T-helper 2 cell (primary cell): ENCODE measurements at regions not wholly inside any gene's neighbourhood (a gene's known extent, or its start where the extent isn't known, plus 50 kb on each side); places are given as distances from the start of the nearest gene placed in this dataset.

Experiments
- DNase-seq, 5 experiments: peaks; one replicate each; pipeline versions ENCODE4 v3.0.0 to v3.0.0-alpha.2; 2012 to 2022

DNA sequence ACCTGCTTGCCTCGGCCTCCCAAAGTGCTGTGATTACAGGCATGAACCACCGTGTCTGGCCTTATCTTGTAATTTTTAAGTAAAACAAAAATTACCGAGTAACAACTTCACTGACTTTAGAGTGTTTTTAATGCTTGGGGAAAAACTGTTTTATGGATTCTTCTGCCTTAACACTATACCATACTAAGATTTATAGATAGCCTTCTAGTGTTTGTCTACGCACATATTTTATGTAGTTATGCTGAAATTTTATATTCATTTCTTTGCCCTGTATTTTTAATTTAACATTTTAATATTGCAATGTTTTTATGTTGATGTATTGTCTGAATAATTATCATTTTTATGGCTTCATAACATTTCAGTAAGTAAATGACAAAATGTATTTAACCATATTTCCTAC is 96.4 kb upstream of the FTMT start:
- DNase-seq: no peak

DNA sequence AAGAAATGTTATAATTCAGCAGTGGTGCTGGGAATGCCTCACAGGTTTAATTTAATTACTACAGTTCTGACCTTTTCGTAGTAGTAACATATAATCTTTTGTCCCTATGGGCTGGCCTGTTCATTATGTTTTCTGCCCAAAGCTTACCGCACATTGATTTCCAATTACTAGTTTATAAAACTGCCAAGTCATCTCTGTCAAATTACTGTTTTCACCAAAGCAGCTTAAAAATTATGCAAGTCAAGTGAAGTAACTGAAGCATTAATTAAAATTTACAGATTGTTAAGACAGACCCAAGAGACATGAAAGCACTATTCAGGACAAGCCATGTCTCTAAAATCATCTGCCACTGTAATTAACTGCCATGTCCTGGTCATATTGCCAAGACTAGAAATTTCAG is 93.9 kb upstream of the FTMT start:
- no peak for DNase-seq

DNA sequence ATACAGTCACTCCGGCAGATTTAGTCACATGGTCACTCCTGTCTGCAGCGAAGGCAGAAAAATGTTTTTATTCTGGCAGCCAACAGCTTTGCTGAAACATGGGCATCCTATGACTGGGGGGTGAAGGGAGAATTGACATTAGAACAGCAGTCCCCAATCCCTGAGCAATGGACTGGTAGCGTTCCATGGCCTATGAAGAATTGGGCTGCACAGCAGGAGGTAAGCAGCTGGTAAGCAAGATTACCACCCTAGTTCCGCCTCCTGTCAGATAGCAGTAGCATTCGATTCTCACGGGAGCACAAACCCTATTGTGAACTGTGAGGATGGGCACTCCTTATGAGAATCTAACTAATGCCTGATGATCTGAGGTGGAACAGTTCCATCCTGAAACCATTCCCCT is 93.1 kb upstream of the FTMT start:
- no peak for DNase-seq

DNA sequence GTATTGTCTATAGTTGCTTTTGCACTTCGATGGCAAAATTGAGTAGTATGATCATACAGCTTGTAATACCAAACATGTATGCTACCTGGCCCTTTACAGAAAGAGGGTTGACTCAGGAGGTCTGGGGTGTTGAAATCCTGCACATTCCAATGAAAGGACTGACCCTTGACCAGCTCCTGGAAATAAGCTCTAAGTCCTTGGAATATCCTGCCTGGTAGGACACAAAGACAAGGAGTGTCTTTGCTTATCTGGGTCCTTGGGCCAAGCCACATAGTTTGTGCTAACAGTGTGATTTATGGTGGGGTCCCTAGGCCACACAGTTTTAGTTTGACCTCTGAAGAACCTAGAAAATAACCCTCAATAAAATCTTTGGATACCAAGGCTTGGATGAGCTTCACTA is 89.3 kb upstream of the FTMT start:
- no peak for DNase-seq

DNA sequence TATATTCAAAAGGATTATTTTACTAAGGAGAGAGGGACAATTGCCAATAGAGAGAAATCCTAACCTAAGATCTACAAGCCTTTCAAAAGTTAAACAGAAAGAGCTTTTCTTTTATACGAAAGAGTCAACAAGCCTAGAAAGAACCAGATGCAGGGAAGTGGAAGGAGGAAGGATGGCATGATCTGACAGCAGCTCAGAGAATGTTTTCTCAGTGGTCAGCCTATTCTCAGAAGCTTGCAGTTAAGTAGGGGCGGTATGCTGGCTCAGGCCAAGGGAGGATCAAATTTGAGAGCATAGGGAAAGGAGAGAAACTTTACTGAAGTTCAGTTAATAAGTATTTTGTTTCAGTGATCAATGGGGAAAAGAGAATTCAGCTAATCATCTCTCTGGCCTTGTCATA is 88.0 kb upstream of the FTMT start:
- no peak for DNase-seq

DNA sequence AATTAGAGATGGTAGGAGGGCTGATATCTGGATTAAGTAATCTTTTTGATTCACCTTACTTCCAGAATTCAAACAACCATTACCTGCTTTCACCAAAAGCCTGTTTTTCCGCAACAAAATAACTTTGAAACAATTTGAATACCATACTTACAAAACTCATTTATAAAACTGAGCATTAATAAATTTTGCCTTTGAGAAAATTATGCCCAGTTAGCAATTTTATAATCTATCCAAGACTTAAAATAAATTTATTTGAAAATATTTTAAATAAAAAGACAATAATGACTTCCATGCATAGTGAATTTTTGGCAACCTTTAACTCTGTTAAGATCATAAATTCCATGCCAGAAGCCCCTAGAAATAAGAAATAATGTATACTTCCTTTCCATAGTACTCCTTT is 71.3 kb upstream of the FTMT start:
- DNase-seq: no peak

DNA sequence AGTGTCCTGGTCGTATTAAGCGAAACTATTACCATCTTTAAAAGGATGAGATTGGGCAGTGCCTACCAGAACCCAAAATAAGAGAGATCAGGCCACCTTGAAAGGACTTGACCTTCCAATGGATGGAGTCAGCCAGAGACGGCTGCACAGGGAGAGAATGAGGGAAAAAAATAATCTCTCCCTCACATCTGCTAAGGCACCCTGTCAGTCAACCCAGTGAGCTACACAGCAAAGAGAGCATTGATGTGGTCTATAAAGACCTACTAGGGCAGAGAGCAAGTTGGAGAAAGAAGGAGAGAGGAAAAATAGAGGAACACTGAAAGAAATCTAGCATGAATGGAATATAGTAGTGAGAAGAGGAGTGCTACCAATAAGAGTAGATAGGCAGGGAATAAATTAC is 68.0 kb upstream of the FTMT start:
- DNase-seq: no peak

DNA sequence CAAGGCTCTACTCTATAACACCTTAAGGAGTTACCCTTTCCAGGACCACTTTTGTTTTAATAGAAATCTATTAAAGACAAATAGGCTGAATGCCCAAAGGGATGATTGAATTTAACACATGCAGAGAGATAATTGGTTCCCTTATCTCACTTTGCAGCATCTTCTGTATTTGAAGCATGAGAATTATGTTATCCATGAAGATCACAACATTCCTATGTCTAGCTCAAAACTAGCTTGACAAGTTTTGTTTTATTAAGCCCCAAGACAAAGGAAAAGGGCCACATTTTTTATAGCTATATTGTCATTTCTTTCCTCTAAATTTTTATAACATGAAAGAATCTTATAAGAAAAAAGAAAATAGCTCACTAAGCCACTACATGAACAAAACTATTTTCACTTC is 57.9 kb upstream of the FTMT start:
- DNase-seq: no peak

DNA sequence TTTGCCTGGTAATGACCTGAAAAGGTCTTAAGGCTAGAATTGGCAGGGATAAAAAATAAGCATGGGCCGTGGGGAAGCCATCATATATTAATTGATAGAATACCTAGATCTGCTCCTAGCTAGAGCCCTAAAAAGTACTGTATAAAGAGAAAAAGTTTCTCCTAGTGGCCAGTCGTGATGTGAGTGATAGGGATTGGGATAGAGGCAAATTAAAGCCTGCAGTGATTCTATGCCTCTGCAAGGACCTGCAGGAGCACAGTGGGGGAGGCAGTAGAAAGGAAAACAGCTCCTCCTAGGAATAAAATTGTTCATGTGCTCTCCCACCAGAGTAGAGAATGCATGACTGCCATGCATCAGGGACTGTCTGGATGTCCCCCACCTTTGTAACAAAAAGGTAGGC is 56.2 kb upstream of the FTMT start:
- no peak for DNase-seq

DNA sequence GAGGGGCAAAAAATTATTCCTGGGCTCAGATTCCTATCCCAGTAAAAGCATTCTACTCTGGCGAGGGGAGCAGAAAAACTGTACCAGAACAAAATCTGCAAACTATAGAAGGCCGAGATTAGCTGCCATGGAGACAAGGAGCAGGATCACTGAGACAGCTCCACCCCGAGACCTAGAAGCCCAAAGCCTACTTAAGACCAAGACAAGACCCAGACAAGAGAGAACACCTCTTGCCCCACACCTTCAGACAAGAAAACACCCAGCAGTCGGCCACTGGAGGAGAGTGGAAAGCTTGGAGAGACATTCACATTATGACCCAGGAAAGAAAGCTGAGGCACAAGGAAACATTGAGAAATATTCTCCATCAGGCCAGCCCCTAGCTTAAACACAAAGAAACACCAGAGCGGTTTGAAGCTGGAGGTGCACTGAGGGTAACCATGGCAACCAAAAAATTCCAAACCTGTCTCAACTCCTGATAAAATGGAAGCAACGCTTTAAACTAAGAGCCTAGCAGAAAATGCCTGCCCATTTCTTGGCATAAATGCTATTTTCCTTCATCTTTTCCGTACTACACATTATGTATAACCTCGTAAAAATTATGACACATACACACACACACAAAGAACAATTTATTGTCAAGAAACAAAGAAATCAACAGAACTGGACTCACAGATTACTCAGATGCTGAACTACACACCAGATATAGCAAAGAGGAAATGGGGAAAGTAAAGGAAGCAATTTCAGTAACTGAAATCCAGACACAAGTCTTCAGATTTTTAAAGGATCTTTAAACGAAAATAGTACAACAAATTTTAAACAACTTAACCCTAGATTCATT is 53.8 kb upstream of the FTMT start:
- no peak for DNase-seq
